CD4-positive, alpha-beta T cell treated with Interleukin-6 for 4 hours (primary cell): ENCODE measurements at regions not wholly inside any gene's neighbourhood (a gene's known extent, or its start where the extent isn't known, plus 50 kb on each side); places are given as distances from the start of the nearest gene placed in this dataset.
A peak's percentile ranks its signal among the peaks of the same experiment; 100 is the strongest.
"Not testable (repeated sequence)": the region's sequence is repeated elsewhere in the genome, so short reads cannot be mapped to it uniquely, and the experiment has no call there.

ENCODE experiments used
- DNase-seq: peaks from one replicate; pipeline ENCODE4 v3.0.0-alpha.2; 2020; ENCODE audit warnings: mixed read lengths

- DNase-seq, result no peak
Measured at GRCh38 chr16:73142053-73142854, 94.3 kb upstream of the ZFHX3 start.

- no peak for DNase-seq
Measured at GRCh38 chr16:73140929-73141328, 93.0 kb upstream of the ZFHX3 start.

DNA sequence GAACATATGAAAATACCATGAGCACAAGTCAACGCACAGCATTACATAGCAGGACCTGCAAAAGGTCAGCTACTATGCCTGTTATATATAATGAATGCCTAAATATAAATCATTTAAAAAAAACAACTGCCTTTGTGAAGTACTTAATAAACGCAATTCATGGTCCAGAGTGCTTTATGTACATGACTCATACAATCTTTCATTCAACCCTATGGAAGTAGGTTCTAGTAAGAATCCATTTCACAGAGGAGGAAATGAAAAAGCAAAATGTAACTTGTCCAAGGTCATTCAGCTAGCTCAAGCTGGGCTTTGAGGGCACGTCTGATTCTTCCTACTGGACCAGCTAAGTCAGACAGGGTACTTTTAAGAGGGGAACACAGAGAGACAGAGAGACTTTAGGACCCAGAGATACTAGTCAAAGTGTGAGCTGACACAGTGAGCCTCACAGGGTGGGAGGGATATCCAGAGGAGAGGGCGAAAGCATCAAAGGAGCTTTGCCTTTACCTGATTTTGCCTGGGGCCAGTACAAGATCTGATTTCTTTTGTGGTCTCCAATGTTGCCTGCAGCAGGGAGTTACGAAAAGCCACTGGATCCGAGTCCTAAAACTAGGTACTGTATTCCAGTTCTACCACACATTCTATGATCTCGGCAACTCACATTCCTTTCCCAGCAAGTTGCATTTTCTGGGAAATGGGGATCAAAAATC, 83.4 kb upstream of the ZFHX3 start:
- DNase-seq, result no peak

GRCh38 chr16:73129455-73129854, 81.5 kb upstream of the ZFHX3 start:
- DNase-seq, result no peak

DNA sequence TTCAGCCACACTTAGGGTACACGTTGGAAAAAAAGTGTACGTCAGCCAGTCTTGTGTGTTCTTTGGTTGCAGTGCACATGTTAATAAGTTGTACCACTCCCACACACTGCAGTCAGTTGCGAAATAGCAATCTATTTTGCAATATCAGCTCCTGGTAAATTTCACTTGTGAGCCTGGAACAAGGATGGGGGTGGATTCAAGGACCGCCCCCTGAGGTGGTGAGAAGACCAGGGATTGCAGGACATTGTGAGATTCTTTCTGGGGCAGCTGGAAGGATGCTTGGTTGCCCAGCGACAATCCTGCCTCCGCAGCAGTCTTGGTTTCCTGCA, 78.6 kb upstream of the ZFHX3 start:
- no peak for DNase-seq

DNA sequence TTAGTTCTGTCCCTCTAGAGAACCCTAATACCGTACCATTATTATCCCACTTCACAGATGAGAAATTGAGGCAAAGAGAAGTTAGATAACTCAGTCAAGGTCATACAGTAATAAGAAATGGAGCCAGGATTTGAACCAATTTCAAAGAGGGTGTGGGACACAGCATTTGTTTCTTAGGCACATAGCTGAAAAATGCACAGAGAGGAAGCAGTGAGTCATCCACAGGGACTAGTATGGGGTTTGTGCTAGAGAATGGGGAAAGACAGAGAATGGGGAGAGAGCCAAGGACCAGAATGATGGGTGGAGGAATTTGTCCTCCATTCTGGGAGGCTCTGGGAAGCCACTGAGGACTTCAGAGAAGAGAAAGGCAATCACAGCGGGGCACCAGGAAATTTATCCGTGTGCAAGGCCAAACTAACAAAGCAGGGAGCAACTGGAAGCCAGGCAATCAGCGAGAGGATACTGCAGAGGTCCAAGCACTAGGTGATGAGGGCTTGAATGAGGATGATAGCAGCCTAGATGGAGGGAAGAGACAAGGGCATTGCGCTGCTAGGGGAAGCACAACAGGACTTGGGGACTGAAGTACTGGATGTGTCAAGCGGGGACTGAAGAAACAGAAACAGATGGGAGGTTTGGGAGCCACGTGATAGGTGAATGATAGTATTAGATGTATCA, 78.1 kb upstream of the ZFHX3 start:
- no peak for DNase-seq

- DNase-seq, result no peak
Measured at GRCh38 chr16:73124665-73125375, 76.9 kb upstream of the ZFHX3 start.

GRCh38 chr16:73124097-73124652, 76.2 kb upstream of the ZFHX3 start:
- no peak for DNase-seq

DNA sequence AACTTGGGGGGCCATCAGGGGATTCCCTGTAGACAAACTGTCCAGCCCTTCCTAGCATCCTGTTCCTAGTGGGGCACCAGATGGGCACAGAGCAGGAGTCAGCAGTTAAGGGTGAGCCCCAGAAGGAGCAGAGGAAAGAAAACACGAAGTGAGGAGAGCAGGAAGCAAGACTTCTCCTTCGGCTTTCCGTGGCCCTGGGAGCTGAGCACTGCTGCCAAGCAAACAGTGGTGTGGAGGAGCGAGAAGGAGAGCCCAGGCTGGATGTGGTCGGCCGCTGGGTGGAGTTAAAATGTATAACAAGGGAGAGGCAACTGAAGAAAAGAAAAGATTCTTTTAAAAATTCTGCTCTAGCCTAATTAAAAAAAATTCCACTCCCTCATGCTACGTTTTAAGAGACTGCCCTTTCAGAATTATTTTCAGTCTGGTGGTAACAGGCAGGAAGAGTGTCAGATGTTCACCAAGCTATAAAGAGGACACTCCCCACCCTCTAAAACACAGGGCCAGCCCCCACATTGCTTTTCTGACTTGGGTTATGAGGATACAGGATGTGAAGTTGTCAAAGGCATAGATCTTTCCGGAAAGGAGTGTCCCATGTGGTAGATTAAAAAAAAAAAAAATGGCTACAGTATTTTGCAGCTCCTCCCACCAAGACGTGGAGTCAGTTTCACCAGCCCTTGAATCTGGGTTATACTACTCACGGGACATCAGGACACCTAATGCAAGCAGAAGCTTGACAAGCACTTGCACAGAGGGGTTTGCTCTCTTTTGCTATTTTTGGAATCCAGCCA, 74.9 kb upstream of the ZFHX3 start:
- peak; percentile 7 for DNase-seq

DNA sequence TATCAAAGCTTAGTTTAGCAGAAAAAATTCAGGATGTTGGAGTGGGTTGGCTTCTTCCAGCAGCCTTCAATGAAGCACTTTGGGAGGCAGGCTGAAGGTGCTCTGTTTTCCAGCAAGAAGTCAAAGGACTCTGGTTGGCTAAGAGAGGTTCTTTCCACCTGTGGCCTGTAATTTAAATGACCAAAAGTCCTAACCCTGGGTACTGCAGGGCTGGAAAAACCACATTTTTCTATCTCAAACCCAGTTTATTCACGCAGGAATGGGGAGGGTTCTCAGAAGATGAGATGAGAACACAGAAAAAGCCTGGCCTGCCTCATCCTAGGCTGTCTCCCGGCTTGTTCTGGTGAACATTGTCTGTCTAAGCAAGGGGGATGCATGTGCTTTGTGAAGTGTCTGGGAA, 68.6 kb upstream of the ZFHX3 start:
- DNase-seq, result no peak

GRCh38 chr16:73113336-73113735, 65.4 kb upstream of the ZFHX3 start:
- no peak for DNase-seq

- DNase-seq, result no peak
Measured at GRCh38 chr16:73108195-73108963, 60.5 kb upstream of the ZFHX3 start.

DNA sequence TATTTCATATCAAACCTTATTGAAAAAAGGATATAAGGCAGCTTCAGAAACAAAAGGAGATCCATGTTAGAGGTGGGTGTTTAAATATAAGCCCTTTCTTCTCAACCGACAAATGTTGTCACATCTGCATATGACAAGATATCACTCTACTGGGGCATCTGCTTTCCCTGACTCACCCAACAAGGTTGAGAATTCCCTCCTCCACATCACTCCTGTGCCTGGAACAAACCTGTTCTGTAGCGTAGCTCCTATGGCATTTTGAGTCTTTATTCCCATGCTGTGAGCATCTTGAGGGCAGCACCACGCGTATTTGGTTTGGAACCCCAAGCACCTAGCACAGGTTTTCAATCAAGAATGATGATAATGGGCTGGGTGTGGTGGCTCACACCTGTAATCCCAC, 59.4 kb upstream of the ZFHX3 start:
- DNase-seq, result no peak

GRCh38 chr16:73106329-73107034, 58.6 kb upstream of the ZFHX3 start:
- no peak for DNase-seq

DNA sequence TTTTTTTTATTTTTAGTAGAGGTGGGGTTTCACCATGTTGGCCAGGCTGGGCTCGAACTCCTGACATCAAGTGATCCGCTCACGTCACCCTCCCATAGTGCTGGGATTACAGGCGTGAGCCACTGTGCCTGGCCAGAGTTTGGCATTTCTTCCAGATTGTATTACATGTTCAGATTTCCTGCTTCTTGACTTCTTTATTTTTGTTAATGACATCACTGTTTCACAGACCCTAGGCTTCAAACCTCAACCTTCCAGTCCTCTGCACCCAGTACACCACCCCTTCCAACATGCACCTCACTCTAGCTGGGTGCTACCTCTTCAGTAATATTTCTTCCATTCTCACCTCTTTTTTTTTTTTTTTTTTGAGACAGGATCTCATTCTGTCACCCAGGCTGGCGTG, 53.6 kb upstream of the ZFHX3 start:
- DNase-seq, result no peak

GRCh38 chr16:73099601-73100000, 51.7 kb upstream of the ZFHX3 start:
- DNase-seq, result not testable (repeated sequence)
